ENCODE measurements at regions not wholly inside any gene's neighbourhood (a gene's known extent, or its start where the extent isn't known, plus 50 kb on each side); places are given as distances from the start of the nearest gene placed in this dataset.

- no peak for TF ChIP-seq SKIL (IDR thresholded peaks at IDR 0.05; ENCODE audit: low read depth, poor library complexity, severe bottlenecking)
- no peak for TF ChIP-seq NFXL1 (IDR thresholded peaks at IDR 0.05; ENCODE audit: borderline replicate concordance)
- no peak for TF ChIP-seq NBN (IDR thresholded peaks at IDR 0.05)
- no peak for TF ChIP-seq ZBTB33 (IDR thresholded peaks at IDR 0.05)
- TF ChIP-seq POLR2AphosphoS2 (IDR thresholded peaks at IDR 0.05; ENCODE audit: low read depth, low read length): no peak
- no peak for TF ChIP-seq JUNB (IDR thresholded peaks at IDR 0.05)
- TF ChIP-seq ASH2L (IDR thresholded peaks at IDR 0.05; ENCODE audit: borderline replicate concordance, low read depth): no peak
- no peak for TF ChIP-seq EZH2 (IDR thresholded peaks at IDR 0.05; ENCODE audit: borderline replicate concordance, control insufficient read depth, low read depth, low read length)
- TF ChIP-seq ZNF622 (IDR thresholded peaks at IDR 0.05): no peak
- TF ChIP-seq RCOR1 (conservative IDR thresholded peaks at IDR 0.05; ENCODE audit: low read depth, low read length): no peak
- TF ChIP-seq MYC (IDR thresholded peaks at IDR 0.05; ENCODE audit: insufficient read depth, insufficient read length, insufficient replicate concordance, low read length, severe bottlenecking): no peak
- TF ChIP-seq SIN3A (IDR thresholded peaks at IDR 0.05; ENCODE audit: low read depth, low read length): no peak
These were observed 75.4 kb upstream of the HDAC4 start (continued) for GRCh38 chr2:239476029-239476756.

All from GM12878 (cell line).